GM19324 (cell line): ENCODE measurements at regions not wholly inside any gene's neighbourhood (a gene's known extent, or its start where the extent isn't known, plus 50 kb on each side); places are given as distances from the start of the nearest gene placed in this dataset.
A peak's percentile ranks its signal among the peaks of the same experiment; 100 is the strongest.
"Not testable (repeated sequence)": the region's sequence is repeated elsewhere in the genome, so short reads cannot be mapped to it uniquely, and the experiment has no call there.

Experiments used
- ATAC-seq: cut with Tn5 transposase; IDR thresholded peaks from one replicate; pipeline ENCODE4 v1.9.1; 2021; ENCODE audit warnings: mild to moderate bottlenecking, moderate library complexity; ENCODE audit not compliant: unreplicated experiment, low FRiP score

GRCh38 chr2:88857274-88857741 lies 165.8 kb downstream of the RPIA start:
- ATAC-seq: no peak

DNA sequence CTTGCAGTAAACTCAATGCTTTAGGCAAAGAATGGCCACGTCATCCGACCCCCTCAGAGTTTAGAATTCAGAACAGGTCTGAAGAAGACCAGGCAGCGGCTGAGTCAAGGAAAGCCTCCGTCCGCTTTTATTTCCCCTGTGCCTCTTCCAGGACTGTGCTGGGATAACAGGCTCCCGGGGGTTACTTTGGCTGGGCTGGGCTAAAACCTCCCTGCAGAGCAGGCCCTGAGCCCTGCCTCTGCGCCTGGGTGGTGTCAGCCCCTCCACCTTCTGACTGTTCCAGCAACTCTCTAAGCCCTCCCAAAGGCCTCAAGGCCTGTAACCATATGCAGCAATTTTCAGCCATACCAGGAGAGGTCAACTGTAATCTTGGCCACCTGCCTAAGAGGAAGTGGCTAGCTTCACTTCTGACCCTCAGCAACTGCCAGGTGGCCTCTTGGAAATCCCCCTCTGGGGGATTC lies 166.5 kb downstream of the RPIA start:
- ATAC-seq: peak; percentile 23

DNA sequence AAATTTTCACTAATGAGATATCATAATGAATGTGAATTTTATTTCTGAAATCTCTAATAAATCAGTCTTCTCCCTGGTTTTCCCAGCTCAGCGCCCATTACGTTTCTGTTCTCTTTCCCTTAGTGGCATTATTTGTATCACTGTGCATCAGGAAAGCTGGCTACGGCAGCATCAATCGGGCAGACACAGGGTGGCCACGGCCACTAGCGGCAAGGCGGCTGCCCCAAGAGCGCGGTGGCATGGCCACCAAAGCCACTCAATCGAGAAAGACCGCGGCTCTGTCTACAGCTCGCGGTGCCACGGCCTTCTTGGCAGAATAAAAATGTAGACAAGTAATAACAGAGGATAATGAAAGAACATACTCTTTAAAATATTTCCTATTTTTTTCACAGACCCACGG lies 168.0 kb downstream of the RPIA start:
- no peak for ATAC-seq

- ATAC-seq: no peak
Observed at GRCh38 chr2:88860421-88861075, 169.1 kb downstream of the RPIA start.

DNA sequence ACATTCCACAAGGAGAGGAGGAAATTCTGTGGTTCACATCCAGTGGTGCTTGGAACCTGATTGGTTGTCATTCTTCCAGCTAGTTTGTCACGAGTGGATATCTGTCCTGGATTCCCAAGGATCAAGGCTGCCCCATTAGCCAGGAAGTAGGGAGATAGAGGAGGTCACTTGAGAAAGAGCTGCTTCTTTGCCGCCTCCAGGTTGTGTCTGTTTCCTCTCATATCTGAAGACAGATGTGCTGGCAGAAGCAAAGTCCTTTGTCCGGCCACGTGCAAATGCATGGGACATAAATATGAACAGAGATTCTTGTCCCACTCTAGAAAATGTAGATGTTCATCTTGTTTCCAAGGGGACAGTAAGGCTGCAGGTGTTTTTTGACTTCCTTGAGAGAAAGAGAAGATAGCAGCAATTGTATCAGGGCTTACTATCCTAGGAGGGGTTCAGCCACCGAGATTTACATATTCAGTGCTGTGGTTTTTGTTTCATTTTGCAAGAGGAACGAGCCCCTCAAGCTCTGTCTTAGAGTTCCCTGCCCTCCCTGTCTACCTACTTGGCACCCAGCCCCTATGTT lies 174.4 kb downstream of the RPIA start:
- ATAC-seq: peak; percentile 74

DNA sequence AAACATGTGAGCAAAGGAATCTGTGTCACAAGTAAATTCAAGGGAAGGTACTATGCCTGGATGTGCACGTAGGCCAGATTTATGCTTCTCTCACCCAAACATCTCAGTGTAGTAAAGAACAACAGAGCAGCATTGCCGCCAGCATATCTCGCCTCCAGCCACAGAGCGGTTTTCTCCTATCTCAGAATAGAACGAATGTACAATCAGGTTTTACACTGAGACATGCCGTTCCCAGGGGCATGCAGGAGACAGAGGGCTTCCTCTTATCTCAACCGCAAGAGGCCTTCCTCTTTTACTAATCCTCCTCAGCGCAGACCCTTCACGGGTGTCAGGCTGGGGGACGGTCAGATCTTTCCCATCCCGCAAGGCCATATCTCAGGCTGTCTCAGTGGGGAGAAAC lies 175.3 kb downstream of the RPIA start:
- ATAC-seq: no peak

GRCh38 chr2:88868861-88869260 lies 177.4 kb downstream of the RPIA start:
- no peak for ATAC-seq

DNA sequence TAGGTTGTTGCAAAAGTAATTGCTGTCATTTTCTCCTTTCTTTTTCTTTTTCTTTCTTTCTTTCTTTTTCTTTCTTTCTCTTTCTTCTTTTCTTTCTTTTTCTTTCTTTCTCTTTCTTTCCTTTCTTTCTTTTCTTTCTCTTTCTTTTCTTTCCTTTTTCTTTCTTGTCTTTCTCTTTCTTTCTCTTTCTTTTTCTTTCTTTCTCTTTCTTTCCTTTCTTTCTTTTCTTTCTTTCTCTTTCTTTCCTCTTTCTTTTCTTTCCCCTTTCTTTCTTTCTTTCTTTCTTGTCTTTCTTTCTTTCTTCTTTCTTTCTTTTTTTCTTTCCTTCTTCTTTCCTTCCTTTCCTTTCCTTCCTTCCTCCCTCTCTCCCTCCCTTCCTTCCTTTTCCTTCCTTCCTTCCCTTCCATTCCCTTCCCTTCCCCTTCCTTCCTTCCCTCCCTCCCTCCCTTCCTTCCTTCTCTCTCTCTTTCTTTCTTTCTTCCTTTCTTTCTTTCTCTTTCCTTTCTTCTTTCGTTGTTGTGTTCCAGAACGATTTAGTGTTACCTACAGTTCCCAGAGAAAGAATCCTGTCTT lies 178.9 kb downstream of the RPIA start:
- no peak for ATAC-seq

- ATAC-seq: no peak
Observed at GRCh38 chr2:88871336-88871735, 179.9 kb downstream of the RPIA start.

GRCh38 chr2:88873620-88874019 lies 182.1 kb downstream of the RPIA start:
- no peak for ATAC-seq

- ATAC-seq: no peak
Observed at GRCh38 chr2:88874063-88874657, 182.7 kb downstream of the RPIA start.

DNA sequence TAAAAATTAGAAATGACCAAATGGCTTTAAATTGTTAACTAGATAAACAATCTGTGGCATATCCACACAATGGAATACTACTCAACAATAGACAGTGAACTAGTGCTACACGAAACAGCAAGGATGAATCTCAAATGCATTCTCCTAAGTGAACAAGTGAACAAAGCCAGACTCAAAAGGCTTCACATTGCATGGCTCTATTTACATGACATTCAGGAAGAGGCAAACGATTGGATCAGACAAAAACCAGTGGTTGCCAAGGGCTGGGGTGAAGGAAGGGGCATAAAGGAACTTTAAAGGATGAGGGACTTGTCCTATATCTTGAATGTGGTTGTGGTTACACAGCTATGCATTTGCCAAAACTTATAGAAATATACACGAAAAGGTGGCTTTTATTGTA lies 184.3 kb downstream of the RPIA start:
- no peak for ATAC-seq

GRCh38 chr2:88880441-88880953 lies 189.0 kb downstream of the RPIA start:
- ATAC-seq: peak; percentile 41

- ATAC-seq: peak; percentile 86
Observed at GRCh38 chr2:88885275-88885674, 193.8 kb downstream of the RPIA start.

DNA sequence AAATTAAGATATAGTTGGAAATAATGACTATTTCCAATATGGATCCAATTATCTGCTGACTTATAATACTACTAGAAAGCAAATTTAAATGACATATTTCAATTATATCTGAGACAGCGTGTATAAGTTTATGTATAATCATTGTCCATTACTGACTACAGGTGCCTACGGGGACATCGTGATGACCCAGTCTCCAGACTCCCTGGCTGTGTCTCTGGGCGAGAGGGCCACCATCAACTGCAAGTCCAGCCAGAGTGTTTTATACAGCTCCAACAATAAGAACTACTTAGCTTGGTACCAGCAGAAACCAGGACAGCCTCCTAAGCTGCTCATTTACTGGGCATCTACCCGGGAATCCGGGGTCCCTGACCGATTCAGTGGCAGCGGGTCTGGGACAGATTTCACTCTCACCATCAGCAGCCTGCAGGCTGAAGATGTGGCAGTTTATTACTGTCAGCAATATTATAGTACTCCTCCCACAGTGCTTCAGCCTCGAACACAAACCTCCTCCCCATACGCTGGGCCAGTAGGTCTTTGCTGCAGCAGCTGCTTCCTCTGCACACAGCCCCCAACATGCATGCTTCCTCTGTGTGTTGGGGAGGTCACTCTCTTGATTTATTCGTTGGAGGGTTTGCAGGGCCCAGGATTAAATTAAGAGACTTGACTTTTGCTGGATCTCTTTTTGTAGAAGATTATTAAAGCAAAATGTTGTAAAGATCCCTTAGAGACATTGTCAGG lies 194.4 kb downstream of the RPIA start:
- ATAC-seq: peak; percentile 47

- not testable (repeated sequence) for ATAC-seq
Observed at GRCh38 chr2:88887466-88887865, 196.0 kb downstream of the RPIA start.

DNA sequence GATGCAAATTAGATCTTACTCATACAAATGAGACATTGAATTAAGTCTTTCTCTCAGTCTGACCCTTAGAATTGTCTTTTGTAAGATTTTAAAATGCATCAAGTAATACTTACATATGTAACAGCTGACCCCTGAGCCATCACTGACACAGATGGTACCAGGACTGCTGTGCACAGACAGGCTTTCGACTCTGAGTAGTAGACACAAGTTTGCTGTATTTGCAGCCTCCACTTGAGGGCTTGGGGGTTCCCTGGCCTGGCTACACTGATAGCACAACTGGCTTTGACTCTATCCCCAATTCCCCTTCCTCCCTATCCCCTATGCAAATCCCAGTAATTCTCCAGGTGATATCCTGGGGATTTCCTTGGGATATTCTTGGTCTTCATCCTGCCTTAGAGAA lies 200.7 kb downstream of the RPIA start:
- no peak for ATAC-seq

GRCh38 chr2:88892788-88893187 lies 201.3 kb downstream of the RPIA start:
- no peak for ATAC-seq

GRCh38 chr2:88896971-88897370 lies 205.5 kb downstream of the RPIA start:
- ATAC-seq: no peak

DNA sequence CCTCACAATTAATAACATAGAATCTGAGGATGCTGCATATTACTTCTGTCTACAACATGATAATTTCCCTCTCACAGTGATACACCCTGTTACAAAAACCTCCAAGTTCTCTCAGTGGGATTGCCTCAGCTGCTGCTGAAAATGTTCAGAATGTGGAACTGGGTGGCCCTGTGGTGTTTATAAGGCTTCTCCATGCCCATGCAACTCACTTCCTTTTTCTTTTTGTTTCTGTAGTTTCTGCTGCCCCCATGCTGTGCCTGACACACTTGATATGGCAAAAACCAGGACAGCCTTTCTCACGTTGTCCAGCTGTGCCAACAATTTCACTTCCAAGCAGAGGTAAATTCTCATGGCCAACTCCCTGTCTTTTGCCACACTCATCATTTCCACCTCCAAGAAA lies 206.2 kb downstream of the RPIA start:
- no peak for ATAC-seq
